DND-41 (cell line): ENCODE measurements at regions not wholly inside any gene's neighbourhood (a gene's known extent, or its start where the extent isn't known, plus 50 kb on each side); places are given as distances from the start of the nearest gene placed in this dataset.

Experiments used
- ATAC-seq: fragments of 200-7000 bp; cut with Tn5 transposase; 3 replicates; pipeline ENCODE4 v1.9.1; 2021; ENCODE audit warnings: low read depth; ENCODE audit not compliant: insufficient read depth
- DNase-seq: peaks from one replicate; pipeline ENCODE4 v3.0.0-alpha.2; 2020
- H2AFZ ChIP-seq: 2 replicates; pipeline ENCODE4 v1.6.0; 2012; ENCODE audit warnings: low read depth, low read length
- H3K27ac ChIP-seq: 2 replicates; pipeline ENCODE4 v1.5.1; 2012; ENCODE audit warnings: low read length, inconsistent platforms
- H3K27me3 ChIP-seq: fragments of 200-600 bp; sonication (generic); 2 replicates; pipeline ENCODE4 v1.6.0; 2012; ENCODE audit warnings: low read length, mild to moderate bottlenecking, inconsistent platforms; ENCODE audit not compliant: insufficient read depth, poor library complexity
- H3K36me3 ChIP-seq: 2 replicates; pipeline ENCODE4 v1.5.1; 2012; ENCODE audit warnings: low read length, inconsistent platforms; ENCODE audit not compliant: insufficient read depth
- H3K4me1 ChIP-seq: 2 replicates; pipeline ENCODE4 v1.5.1; 2012; ENCODE audit warnings: mild to moderate bottlenecking, low read length; ENCODE audit not compliant: insufficient read depth
- H3K4me2 ChIP-seq: 2 replicates; pipeline ENCODE4 v1.6.0; 2012; ENCODE audit warnings: mild to moderate bottlenecking, moderate library complexity, low read length, inconsistent platforms; ENCODE audit not compliant: insufficient read depth
- H3K4me3 ChIP-seq, 2 experiments: fragments of 200-600 bp in 1 of 2; shearing (Covaris generic) in 1 of 2; 2 replicates each; pipeline ENCODE4 v1.5.1; 2012 to 2016; ENCODE audit warnings: inconsistent platforms in 2 of 2, low read length in 2 of 2, mild to moderate bottlenecking in 2 of 2, low read depth in 1 of 2, moderate library complexity in 1 of 2
- H3K79me2 ChIP-seq: 2 replicates; pipeline ENCODE4 v1.6.0; 2012; ENCODE audit warnings: low read length, inconsistent platforms; ENCODE audit not compliant: insufficient read depth
- H3K9ac ChIP-seq: 2 replicates; pipeline ENCODE4 v1.6.0; 2012; ENCODE audit warnings: low read depth, mild to moderate bottlenecking, inconsistent platforms, low read length, moderate library complexity
- H3K9me3 ChIP-seq: 2 replicates; pipeline ENCODE4 v1.5.1; 2012; ENCODE audit warnings: low read length, moderate library complexity, mild to moderate bottlenecking, inconsistent platforms; ENCODE audit not compliant: insufficient read depth, severe bottlenecking
- H4K20me1 ChIP-seq: 2 replicates; pipeline ENCODE4 v1.6.0; 2012; ENCODE audit warnings: low read length; ENCODE audit not compliant: insufficient read depth
- CTCF ChIP-seq: IDR thresholded peaks from 2 replicates; pipeline ENCODE4 v1.5.1; 2012; ENCODE audit warnings: borderline replicate concordance, low read length, moderate library complexity, mild to moderate bottlenecking; ENCODE audit not compliant: poor library complexity, severe bottlenecking; ENCODE audit errors: extremely low read depth
- EZH2 ChIP-seq: IDR thresholded peaks from 3 replicates; pipeline ENCODE4 v1.6.1; 2012; ENCODE audit warnings: borderline replicate concordance, low read depth, mild to moderate bottlenecking, moderate library complexity, low read length, inconsistent platforms; ENCODE audit not compliant: severe bottlenecking

DNA sequence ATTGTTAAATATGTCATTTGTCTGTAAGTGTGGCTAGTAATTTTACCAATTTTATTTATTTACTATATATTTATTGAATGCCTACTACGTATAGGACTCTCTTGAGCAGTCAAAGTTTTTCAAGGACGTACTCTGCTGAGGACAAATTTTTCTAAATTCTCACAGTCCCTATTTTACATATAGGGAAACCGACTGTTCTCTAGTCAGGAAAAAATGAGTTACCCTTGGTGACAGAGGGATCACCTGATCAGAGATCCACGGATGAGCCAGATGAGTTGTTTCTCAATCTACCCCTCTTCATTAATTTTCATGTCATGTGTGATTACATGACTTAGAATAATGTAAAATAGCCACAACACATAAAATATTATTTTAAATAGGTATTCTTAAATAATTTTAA, 96.2 kb upstream of the SLC38A2 start:
- H3K4me2 ChIP-seq: no peak overlapping the region
- DNase-seq (no peak), ATAC-seq (no peak)
- no peaks in the 10 kb centered on the region for H3K79me2 ChIP-seq
- no peaks in the 10 kb centered on the region for H3K27me3 ChIP-seq
- H3K9me3 ChIP-seq: no peaks in the 10 kb centered on the region
- H4K20me1 ChIP-seq: no peaks in the 10 kb centered on the region
- no peak overlapping the region for H3K9ac ChIP-seq
- TF ChIP-seq EZH2: no peak
- H3K4me1 ChIP-seq: peaks cover 23% of the 10 kb centered on the region
- H2AFZ ChIP-seq: no peak overlapping the region
- no peak overlapping the region for H3K27ac ChIP-seq
- H3K4me3 ChIP-seq: no peak overlapping the region
- H3K36me3 ChIP-seq: no peaks in the 10 kb centered on the region

- Histone ChIP-seq H3K9me3 (no peaks in the 10 kb centered on the region), H3K4me3 (no peak overlapping the region), H3K9ac (no peak overlapping the region), H3K27ac (no peak overlapping the region), H3K79me2 (no peaks in the 10 kb centered on the region), H4K20me1 (no peaks in the 10 kb centered on the region), H2AFZ (no peak overlapping the region), H3K27me3 (no peaks in the 10 kb centered on the region), H3K4me1 (peaks cover 23% of the 10 kb centered on the region), H3K4me2 (no peak overlapping the region), H3K36me3 (no peaks in the 10 kb centered on the region)
- no peak for TF ChIP-seq CTCF
- TF ChIP-seq EZH2: no peak
- no peak for DNase-seq
- no peak for ATAC-seq
Observed at GRCh38 chr12:46468160-46468559, 95.6 kb upstream of the SLC38A2 start.

DNA sequence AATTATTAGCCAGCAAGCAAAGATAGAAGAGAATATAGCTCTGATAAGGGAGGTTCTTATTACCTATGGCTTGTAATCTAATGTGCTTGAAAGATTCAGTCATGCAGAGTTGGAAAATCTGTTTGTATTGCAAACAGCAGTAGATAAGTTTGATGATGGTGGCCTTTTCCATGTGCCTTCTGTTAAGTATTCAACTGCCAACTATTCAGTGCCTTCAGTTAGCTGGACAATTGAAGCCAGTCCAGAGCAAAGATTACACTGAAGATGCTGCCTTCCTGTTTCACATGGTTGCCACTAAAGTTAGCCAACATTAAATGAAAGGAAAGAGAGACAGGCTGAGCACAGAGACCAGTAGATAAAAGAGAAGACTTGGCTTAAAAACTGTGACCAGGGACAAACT, 92.7 kb upstream of the SLC38A2 start:
- DNase-seq: no peak
- Histone ChIP-seq H4K20me1 (no peaks in the 10 kb centered on the region), H2AFZ (no peak overlapping the region), H3K4me3 (no peak overlapping the region), H3K9me3 (no peaks in the 10 kb centered on the region), H3K79me2 (no peaks in the 10 kb centered on the region), H3K27me3 (no peaks in the 10 kb centered on the region), H3K4me2 (no peak overlapping the region), H3K36me3 (no peaks in the 10 kb centered on the region), H3K27ac (no peak overlapping the region), H3K4me1 (peaks cover 19% of the 10 kb centered on the region), H3K9ac (no peak overlapping the region)
- ATAC-seq: no peak
- TF ChIP-seq CTCF (no peak), EZH2 (no peak)

DNA sequence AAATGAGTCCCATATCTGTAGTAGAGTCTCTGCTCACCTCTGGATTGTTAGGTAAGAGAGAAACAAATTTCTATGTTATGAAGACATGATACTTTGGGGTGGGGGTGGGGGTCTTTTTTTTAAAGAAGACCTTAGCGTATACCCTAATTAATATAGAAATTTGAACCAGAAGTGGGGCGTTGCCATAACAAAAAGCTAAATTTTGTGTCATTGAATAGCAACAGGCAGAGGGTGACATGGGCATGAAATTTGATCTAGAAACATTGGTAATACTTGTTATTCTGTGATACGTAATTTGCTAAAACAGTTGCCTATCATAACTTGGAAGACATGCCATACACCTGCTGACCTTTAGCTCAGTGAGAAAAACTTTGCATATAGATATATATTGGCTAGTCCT, 92.3 kb upstream of the SLC38A2 start:
- H3K27me3 ChIP-seq: no peaks in the 10 kb centered on the region
- no peaks in the 10 kb centered on the region for H3K36me3 ChIP-seq
- H3K9me3 ChIP-seq: no peaks in the 10 kb centered on the region
- H3K79me2 ChIP-seq: no peaks in the 10 kb centered on the region
- no peak overlapping the region for H3K4me2 ChIP-seq
- no peaks in the 10 kb centered on the region for H4K20me1 ChIP-seq
- DNase-seq (no peak), ATAC-seq (no peak)
- peaks cover 19% of the 10 kb centered on the region for H3K4me1 ChIP-seq
- no peak overlapping the region for H3K9ac ChIP-seq
- H2AFZ ChIP-seq: no peak overlapping the region
- no peak for TF ChIP-seq CTCF
- no peak overlapping the region for H3K4me3 ChIP-seq
- no peak overlapping the region for H3K27ac ChIP-seq
